ENCODE measurements at regions not wholly inside any gene's neighbourhood (a gene's known extent, or its start where the extent isn't known, plus 50 kb on each side); places are given as distances from the start of the nearest gene placed in this dataset.

GRCh38 chr17:5730373-5730772, 146.1 kb upstream of the NLRP1 start:
- H3K27me3 ChIP-seq (replicated peaks in 1 of 7): peaks cover 0 to 48% (median 0%) of the 10 kb centered on the region in 7 donors
- no peaks in the 10 kb centered on the region for H3K4me1 ChIP-seq
- H3K4me3 ChIP-seq: no peak overlapping the region
- WGBS, 5 donors: 73 to 87% (median 78%) methylated on average over 6 of the region's 6 CpGs
- no peaks in the 10 kb centered on the region for H3K36me3 ChIP-seq
- TF ChIP-seq POLR2AphosphoS5 (IDR thresholded peaks at IDR 0.05): no peak
- no peak for TF ChIP-seq CTCF (IDR thresholded peaks at IDR 0.05 in 8 of 11, conservative IDR thresholded peaks at IDR 0.05 in 3 of 11)
- no peak for TF ChIP-seq POLR2A (IDR thresholded peaks at IDR 0.05)
- no peak overlapping the region for H3K27ac ChIP-seq
- intact Hi-C loops (cut with DNase I; ENCODE audit: low total_unique reads): no loop called here
- H3K9me3 ChIP-seq: peaks cover 0 to 5% (median 0%) of the 10 kb centered on the region in 8 donors
- no peak for DNase-seq

- no peak for TF ChIP-seq CTCF (IDR thresholded peaks at IDR 0.05 in 8 of 11, conservative IDR thresholded peaks at IDR 0.05 in 3 of 11)
- Histone ChIP-seq H3K4me1 (no peaks in the 10 kb centered on the region), H3K27ac (no peak overlapping the region), H3K36me3 (no peaks in the 10 kb centered on the region), H3K9me3 (no peaks in the 10 kb centered on the region), H3K4me3 (no peak overlapping the region), H3K27me3 (replicated peaks in 1 of 7) (peaks cover 0 to 32% (median 0%) of the 10 kb centered on the region in 7 donors)
- 14 to 36% (median 23%) methylated on average over 1 of the region's 1 CpG for WGBS, 5 donors
- DNase-seq: no peak
- intact Hi-C loops (cut with DNase I; ENCODE audit: low total_unique reads): no loop called here
These were observed 156.6 kb upstream of the NLRP1 start for GRCh38 chr17:5740937-5741336.

- Histone ChIP-seq H3K27me3 (replicated peaks in 1 of 7) (peaks cover 0 to 32% (median 0%) of the 10 kb centered on the region in 7 donors), H3K4me1 (no peaks in the 10 kb centered on the region), H3K36me3 (no peaks in the 10 kb centered on the region), H3K9me3 (no peaks in the 10 kb centered on the region), H3K4me3 (no peak overlapping the region), H3K27ac (no peak overlapping the region)
- no peak for DNase-seq
- TF ChIP-seq CTCF (IDR thresholded peaks at IDR 0.05 in 8 of 11, conservative IDR thresholded peaks at IDR 0.05 in 3 of 11) (no peak), POLR2A (IDR thresholded peaks at IDR 0.05) (no peak)
- 82 to 90% (median 85%) methylated on average over 8 of the region's 8 CpGs for WGBS, 5 donors
- intact Hi-C loops (cut with DNase I; ENCODE audit: low total_unique reads): no loop called here
These were observed 157.5 kb upstream of the NLRP1 start for GRCh38 chr17:5741810-5742209.

GRCh38 chr17:5745111-5745813, 161.0 kb upstream of the NLRP1 start:
- no peak overlapping the region for H3K27ac ChIP-seq
- no peaks in the 10 kb centered on the region for H3K9me3 ChIP-seq
- H3K27me3 ChIP-seq (replicated peaks in 1 of 7): peaks cover 0 to 19% (median 0%) of the 10 kb centered on the region in 7 donors
- TF ChIP-seq POLR2A (IDR thresholded peaks at IDR 0.05) (no peak), POLR2AphosphoS5 (IDR thresholded peaks at IDR 0.05) (no peak), CTCF (IDR thresholded peaks at IDR 0.05 in 8 of 11, conservative IDR thresholded peaks at IDR 0.05 in 3 of 11) (no peak)
- intact Hi-C loops (cut with DNase I; ENCODE audit: low total_unique reads): no loop called here
- no peaks in the 10 kb centered on the region for H3K4me1 ChIP-seq
- H3K4me3 ChIP-seq: no peak overlapping the region
- DNase-seq: no peak
- no peaks in the 10 kb centered on the region for H3K36me3 ChIP-seq
- WGBS, 5 donors: 69 to 81% (median 74%) methylated on average over 4 of the region's 4 CpGs

Data from spleen (tissue), 11 donors.